HepG2 (cell line): ENCODE measurements at regions not wholly inside any gene's neighbourhood (a gene's known extent, or its start where the extent isn't known, plus 50 kb on each side); places are given as distances from the start of the nearest gene placed in this dataset.

Experiments
- ATAC-seq: fragments of 200-7000 bp; cut with Tn5 transposase; 3 replicates; pipeline ENCODE4 v1.9.1; 2020; ENCODE audit warnings: mild to moderate bottlenecking, moderate library complexity
- BruUV-seq: library from RNA; stranded (reverse); fragments of 400-500 nt; replicated peaks from 2 replicates; lab custom pipeline; 2021; lab: Mats Ljungman, UMichigan
- CTCF ChIA-PET: fragments of 300-600 bp; formaldehyde crosslinking; extraction: SDS; loops from one replicate; lab custom pipeline; 2021; ENCODE audit warnings: low total read pairs, inconsistent platforms, low intra/inter-chr PET ratio; lab: Yijun Ruan, JAX
- POLR2A ChIA-PET: fragments of 350-600 bp; sonication (Branson Sonifier 250); formaldehyde crosslinking; loops from one replicate; lab custom pipeline; 2020; ENCODE audit warnings: antibody characterized with exemption, inconsistent platforms; lab: Yijun Ruan, JAX
- DNase-seq: peaks from one replicate; pipeline ENCODE4 v3.0.0-alpha.2; 2015; ENCODE audit warnings: low spot score
- FAIRE-seq: peaks from 3 replicates; lab custom pipeline; 2011; peaks lifted over from hg19 to GRCh38; lab: Jason Lieb, UNC
- H2AFZ ChIP-seq: one replicate; pipeline ENCODE4 v1.6.1; 2011; ENCODE audit warnings: low read length, inconsistent platforms
- H3K27ac ChIP-seq: fragments of 300-600 bp; 3 replicates; pipeline ENCODE4 v1.8.0; 2011; ENCODE audit warnings: mixed run types, mild to moderate bottlenecking, mixed read lengths, low read length, inconsistent platforms; ENCODE audit not compliant: insufficient read depth; ENCODE audit errors: extremely low read length
- H3K27me3 ChIP-seq, 2 experiments: fragments of 200-600 bp in 1 of 2; 2 replicates in 1 of 2; 3 replicates in 1 of 2; pipeline versions ENCODE4 v1.6.0 to v1.8.0; 2011; ENCODE audit warnings: low read length in 2 of 2, mild to moderate bottlenecking in 2 of 2, moderate library complexity in 2 of 2, inconsistent platforms in 1 of 2; ENCODE audit not compliant: insufficient read depth in 2 of 2, control insufficient read depth in 1 of 2
- H3K36me3 ChIP-seq, 2 experiments: fragments of 200-600 bp in 1 of 2; replicated peaks in 1 of 2; 2 replicates in 1 of 2; 3 replicates in 1 of 2; pipeline versions ENCODE4 v1.5.1 to v1.8.0; 2011; ENCODE audit warnings: low read length in 2 of 2, inconsistent platforms in 1 of 2; ENCODE audit not compliant: insufficient read depth in 2 of 2, control insufficient read depth in 1 of 2
- H3K4me1 ChIP-seq: 2 replicates; pipeline ENCODE4 v1.5.1; 2012; ENCODE audit warnings: low read length, inconsistent platforms; ENCODE audit not compliant: insufficient read depth
- H3K4me2 ChIP-seq: 2 replicates; pipeline ENCODE4 v1.6.0; 2011; ENCODE audit warnings: low read depth, low read length, inconsistent platforms
- H3K4me3 ChIP-seq, 3 experiments: fragments of 200-600 bp in 1 of 3; sonication (generic), shearing (Covaris generic) in 1 of 3; replicated peaks in 1 of 3; 2 replicates each; pipeline ENCODE4 v1.5.1; 2011 to 2016; ENCODE audit warnings: low read length in 3 of 3, inconsistent platforms in 2 of 3, low read depth in 2 of 3, mild to moderate bottlenecking in 2 of 3, control low read depth in 1 of 3, mixed read lengths in 1 of 3; ENCODE audit not compliant: insufficient read depth in 1 of 3
- H3K79me2 ChIP-seq: one replicate; pipeline ENCODE4 v1.6.1; 2011; ENCODE audit warnings: low read length, inconsistent platforms; ENCODE audit not compliant: insufficient read depth
- H3K9ac ChIP-seq: 2 replicates; pipeline ENCODE4 v1.6.0; 2011; ENCODE audit warnings: mild to moderate bottlenecking, low read depth, low read length, inconsistent platforms; ENCODE audit not compliant: insufficient read depth
- H3K9me3 ChIP-seq: 2 replicates; pipeline ENCODE4 v1.5.1; 2012; ENCODE audit warnings: mild to moderate bottlenecking, low read length
- H4K20me1 ChIP-seq: 2 replicates; pipeline ENCODE4 v1.6.0; 2011; ENCODE audit warnings: inconsistent platforms, mild to moderate bottlenecking, low read length, moderate library complexity; ENCODE audit not compliant: insufficient read depth
- ETV6 ChIP-seq: sonication (generic); formaldehyde crosslinking; conservative IDR thresholded peaks from 2 replicates; pipeline ENCODE4 v1.4.0; 2020; ENCODE audit warnings: missing genetic modification reagents
- FOXM1 ChIP-seq: sonication (generic); formaldehyde crosslinking; IDR thresholded peaks from 2 replicates; pipeline ENCODE4 v1.5.0; 2020; ENCODE audit warnings: missing genetic modification reagents
- ISL2 ChIP-seq: sonication (generic); formaldehyde crosslinking; IDR thresholded peaks from 2 replicates; pipeline ENCODE4 v1.5.0; 2020; ENCODE audit warnings: missing genetic modification reagents
- MAFG ChIP-seq: sonication (generic); formaldehyde crosslinking; IDR thresholded peaks from 2 replicates; pipeline ENCODE4 v1.5.1; 2020; ENCODE audit warnings: mild to moderate bottlenecking, missing genetic modification reagents
- ZBTB7A ChIP-seq: sonication (generic); formaldehyde crosslinking; IDR thresholded peaks from 2 replicates; pipeline ENCODE4 v1.8.0; 2022; ENCODE audit warnings: mild to moderate bottlenecking, missing genetic modification reagents
- ZNF234 ChIP-seq: sonication (generic); formaldehyde crosslinking; conservative IDR thresholded peaks from 2 replicates; pipeline ENCODE4 v1.5.1; 2020; ENCODE audit warnings: mild to moderate bottlenecking, missing genetic modification reagents
- ZNF354B ChIP-seq: sonication (generic); formaldehyde crosslinking; IDR thresholded peaks from 2 replicates; pipeline ENCODE4 v1.8.0; 2022; ENCODE audit warnings: mild to moderate bottlenecking, missing genetic modification reagents
- WGBS: methylation state at CpG from one replicate; pipeline ENCODE4 v1.1.6; 2017; ENCODE audit warnings: low lambda C conversion rate; 5-methylcytosine and 5-hydroxymethylcytosine counted together
- in situ Hi-C: cut with HindIII; loops from 2 replicates; pipeline ENCODE4 v1.10.0; 2017; ENCODE audit warnings: low pct_unique_long_range_greater_than_20kb; ENCODE audit not compliant: extremely low pct_ligation_motif_present
- intact Hi-C: fragments of 100-400 bp; cut with micrococcal nuclease; formaldehyde crosslinking; loops from one replicate; pipeline ENCODE4 v1.10.0; 2022; ENCODE audit not compliant: unreplicated experiment
- TF ChIP-seq, protein P1 (sequence below), 2 experiments: sonication (generic) in 1 of 2; formaldehyde crosslinking in 1 of 2; IDR thresholded peaks; 2 replicates each; pipeline versions ENCODE4 v1.4.0 to v1.6.1; 2016 to 2020; ENCODE audit warnings: borderline replicate concordance in 1 of 2, low read depth in 1 of 2, mild to moderate bottlenecking in 1 of 2, missing genetic modification reagents in 1 of 2
- TF ChIP-seq, protein P2 (sequence below): sonication (generic); formaldehyde crosslinking; IDR thresholded peaks from 2 replicates; pipeline ENCODE4 v1.5.0; 2020; ENCODE audit warnings: missing genetic modification reagents
- TF ChIP-seq, protein P3 (sequence below), 2 experiments: fragments of 450-650 bp in 1 of 2; sonication (generic) in 1 of 2; formaldehyde crosslinking; IDR thresholded peaks; 2 replicates each; pipeline versions ENCODE4 v1.5.0 to v1.8.0; 2020 to 2022; ENCODE audit warnings: mild to moderate bottlenecking in 1 of 2, missing genetic modification reagents in 1 of 2

DNA sequence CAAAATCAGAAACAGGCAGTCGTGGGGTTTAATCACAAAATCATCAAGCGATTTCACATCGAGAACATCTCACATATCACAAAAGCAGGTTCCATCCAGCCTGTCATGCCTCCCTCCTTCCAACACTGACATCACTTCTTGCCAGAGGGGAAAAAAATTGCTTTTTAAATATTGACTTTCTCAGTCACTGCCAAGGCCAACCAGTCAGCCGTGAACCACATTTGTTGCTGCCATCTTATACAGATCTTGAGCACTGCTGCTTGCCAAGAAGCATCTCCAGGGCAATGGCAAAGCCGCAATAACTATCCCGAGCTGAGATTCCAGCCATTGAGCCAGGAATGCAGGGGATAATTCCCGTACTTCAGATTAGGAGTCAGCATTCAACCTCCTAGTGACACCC is 174.6 kb downstream of the ANXA2 start (continued):
- TF ChIP-seq, protein P1, sequence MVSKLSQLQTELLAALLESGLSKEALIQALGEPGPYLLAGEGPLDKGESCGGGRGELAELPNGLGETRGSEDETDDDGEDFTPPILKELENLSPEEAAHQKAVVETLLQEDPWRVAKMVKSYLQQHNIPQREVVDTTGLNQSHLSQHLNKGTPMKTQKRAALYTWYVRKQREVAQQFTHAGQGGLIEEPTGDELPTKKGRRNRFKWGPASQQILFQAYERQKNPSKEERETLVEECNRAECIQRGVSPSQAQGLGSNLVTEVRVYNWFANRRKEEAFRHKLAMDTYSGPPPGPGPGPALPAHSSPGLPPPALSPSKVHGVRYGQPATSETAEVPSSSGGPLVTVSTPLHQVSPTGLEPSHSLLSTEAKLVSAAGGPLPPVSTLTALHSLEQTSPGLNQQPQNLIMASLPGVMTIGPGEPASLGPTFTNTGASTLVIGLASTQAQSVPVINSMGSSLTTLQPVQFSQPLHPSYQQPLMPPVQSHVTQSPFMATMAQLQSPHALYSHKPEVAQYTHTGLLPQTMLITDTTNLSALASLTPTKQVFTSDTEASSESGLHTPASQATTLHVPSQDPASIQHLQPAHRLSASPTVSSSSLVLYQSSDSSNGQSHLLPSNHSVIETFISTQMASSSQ (IDR thresholded peaks at IDR 0.05; ENCODE audit: low read depth) = no peak
- TF ChIP-seq, protein P1 (CRISPR knock-in tag; IDR thresholded peaks at IDR 0.05; ENCODE audit: borderline replicate concordance) = no peak
- TF ChIP-seq ZBTB7A (no peak), FOXM1 (CRISPR knock-in tag) (no peak)
- TF ChIP-seq, protein P2, sequence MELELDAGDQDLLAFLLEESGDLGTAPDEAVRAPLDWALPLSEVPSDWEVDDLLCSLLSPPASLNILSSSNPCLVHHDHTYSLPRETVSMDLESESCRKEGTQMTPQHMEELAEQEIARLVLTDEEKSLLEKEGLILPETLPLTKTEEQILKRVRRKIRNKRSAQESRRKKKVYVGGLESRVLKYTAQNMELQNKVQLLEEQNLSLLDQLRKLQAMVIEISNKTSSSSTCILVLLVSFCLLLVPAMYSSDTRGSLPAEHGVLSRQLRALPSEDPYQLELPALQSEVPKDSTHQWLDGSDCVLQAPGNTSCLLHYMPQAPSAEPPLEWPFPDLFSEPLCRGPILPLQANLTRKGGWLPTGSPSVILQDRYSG (CRISPR knock-in tag) = no peak
- TF ChIP-seq, all 625 proteins: peak for 0

DNA sequence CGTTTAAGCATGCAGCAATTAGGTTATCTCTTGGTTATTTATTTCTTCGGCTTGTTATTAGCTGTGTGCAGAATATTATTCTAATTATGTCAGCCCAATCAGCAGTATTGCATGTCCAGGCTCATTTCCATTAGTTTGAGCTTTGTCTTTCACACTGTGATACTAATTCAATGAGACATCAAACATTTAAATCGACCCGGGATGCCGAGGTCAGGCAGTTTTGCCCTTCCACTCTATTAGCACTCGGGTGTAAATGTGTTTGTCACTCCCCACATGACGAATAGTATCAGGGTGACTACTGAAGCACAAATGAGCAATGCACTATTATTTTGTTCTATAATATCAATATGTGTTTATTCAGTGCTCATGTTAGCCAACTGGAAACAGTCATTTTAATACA is 170.9 kb downstream of the ANXA2 start:
- H3K36me3 ChIP-seq = no peaks in the 10 kb centered on the region
- H3K9me3 ChIP-seq = no peaks in the 10 kb centered on the region
- WGBS = under 1% methylated on average over 7 of the region's 7 CpGs
- ATAC-seq (no peak), DNase-seq (no peak), FAIRE-seq (no peak)
- BruUV-seq = no TSS peak
- no peak for TF ChIP-seq ETV6 (CRISPR knock-in tag)
- TF ChIP-seq ISL2 (CRISPR knock-in tag) = no peak
- no peak for TF ChIP-seq ZNF354B
- TF ChIP-seq ZNF234 (CRISPR knock-in tag) = no peak
- TF ChIP-seq, protein P3, sequence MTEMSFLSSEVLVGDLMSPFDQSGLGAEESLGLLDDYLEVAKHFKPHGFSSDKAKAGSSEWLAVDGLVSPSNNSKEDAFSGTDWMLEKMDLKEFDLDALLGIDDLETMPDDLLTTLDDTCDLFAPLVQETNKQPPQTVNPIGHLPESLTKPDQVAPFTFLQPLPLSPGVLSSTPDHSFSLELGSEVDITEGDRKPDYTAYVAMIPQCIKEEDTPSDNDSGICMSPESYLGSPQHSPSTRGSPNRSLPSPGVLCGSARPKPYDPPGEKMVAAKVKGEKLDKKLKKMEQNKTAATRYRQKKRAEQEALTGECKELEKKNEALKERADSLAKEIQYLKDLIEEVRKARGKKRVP (CRISPR knock-in tag; IDR thresholded peaks at IDR 0.05) = no peak
- TF ChIP-seq MAFG (CRISPR knock-in tag) = no peak
- peaks cover 0 to 54% of the 10 kb centered on the region in 2 experiments; a peak in 3 of 5 replicates for H3K27me3 ChIP-seq
- no peak overlapping the region for H3K4me3 ChIP-seq
- ChIA-PET CTCF (no interaction called here), POLR2A (no interaction called here)
- intact Hi-C loops = no loop called here
- H3K4me1 ChIP-seq = no peaks in the 10 kb centered on the region
- in situ Hi-C loops = no loop called here
- no peak overlapping the region for H2AFZ ChIP-seq
- no peak overlapping the region for H3K4me2 ChIP-seq
- H4K20me1 ChIP-seq = no peaks in the 10 kb centered on the region
- H3K79me2 ChIP-seq = no peaks in the 10 kb centered on the region
- no peak overlapping the region for H3K27ac ChIP-seq
- H3K9ac ChIP-seq = no peak overlapping the region
